Right renal cortex interstitium (tissue), 3 donors: ENCODE measurements at regions not wholly inside any gene's neighbourhood (a gene's known extent, or its start where the extent isn't known, plus 50 kb on each side); places are given as distances from the start of the nearest gene placed in this dataset.
A peak's percentile ranks its signal among the peaks of the same experiment; 100 is the strongest.
"Not testable (repeated sequence)": the region's sequence is repeated elsewhere in the genome, so short reads cannot be mapped to it uniquely, and the experiment has no call there.

ENCODE experiments used
- DNase-seq, 3 donors: peaks; one replicate each; pipeline ENCODE4 v3.0.0-alpha.2; 2013; ENCODE audit warnings: low read depth in 3 of 3, low spot score in 2 of 3

DNA sequence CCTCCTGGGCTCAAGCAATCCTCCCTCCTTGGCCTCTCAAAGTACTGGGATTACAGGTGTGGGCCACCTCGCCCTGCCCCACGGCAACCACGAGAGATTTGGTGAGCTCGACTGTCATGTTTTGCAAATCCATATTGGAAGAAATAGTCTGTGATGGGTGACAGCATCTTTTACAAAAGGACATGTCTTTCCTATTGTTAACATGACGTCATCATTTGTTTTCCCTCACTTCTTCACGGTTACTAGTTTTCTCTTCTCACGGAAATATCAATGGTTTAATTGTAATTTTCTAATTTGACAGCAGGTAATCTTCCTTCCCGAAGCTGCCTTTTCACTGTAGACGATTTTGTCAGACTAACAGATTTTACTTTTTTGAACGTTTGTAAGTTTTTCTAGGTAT is 110.8 kb upstream of the GREM2 start:
- no peak for DNase-seq

- no peak for DNase-seq
Observed at GRCh38 chr1:240720976-240721375, 109.0 kb upstream of the GREM2 start.

GRCh38 chr1:240719953-240720700 is 108.2 kb upstream of the GREM2 start:
- no peak for DNase-seq

DNA sequence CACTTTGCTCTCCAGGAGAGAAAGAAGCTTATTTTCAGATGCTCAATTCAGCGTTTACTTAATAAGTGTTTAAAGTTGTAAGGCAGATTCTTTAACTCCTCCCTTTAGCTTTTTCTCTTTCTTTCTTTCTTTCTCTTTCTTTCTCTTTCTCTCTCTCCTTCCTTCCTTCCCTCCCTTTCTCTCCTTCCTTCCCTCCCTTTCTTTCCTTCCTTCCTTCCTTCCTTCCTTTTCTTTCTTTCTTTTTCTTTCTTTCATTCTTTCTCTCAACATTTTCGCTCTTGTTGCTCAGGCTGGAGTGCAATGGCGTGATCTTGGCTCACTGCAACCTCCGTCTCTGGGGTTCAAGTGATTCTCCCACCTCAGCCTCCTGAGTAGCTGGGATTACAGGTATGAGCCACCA is 104.6 kb upstream of the GREM2 start:
- DNase-seq, result not testable (repeated sequence)

GRCh38 chr1:240714568-240715292 is 102.8 kb upstream of the GREM2 start:
- no peak for DNase-seq

GRCh38 chr1:240712014-240712731 is 100.2 kb upstream of the GREM2 start:
- DNase-seq, result no peak

DNA sequence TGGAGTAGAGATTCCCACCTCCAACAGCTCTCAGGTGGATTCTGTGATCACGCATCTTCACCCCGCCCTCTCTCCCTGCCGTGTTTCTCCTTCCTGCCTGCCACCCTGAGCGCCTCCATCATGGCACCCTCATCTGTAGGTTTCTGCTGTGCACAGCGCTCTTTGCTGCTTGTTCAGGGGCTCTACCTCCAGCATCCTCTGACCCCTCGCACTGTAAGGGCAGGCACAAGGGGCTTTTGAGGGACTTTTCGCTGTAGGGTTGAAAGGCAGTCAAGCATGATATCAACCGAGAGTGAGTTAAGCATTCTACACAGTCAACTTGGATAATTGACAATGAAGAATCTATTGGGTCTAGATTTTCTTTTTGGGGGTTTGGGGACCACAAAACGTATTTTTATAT is 99.1 kb upstream of the GREM2 start:
- no peak for DNase-seq

DNA sequence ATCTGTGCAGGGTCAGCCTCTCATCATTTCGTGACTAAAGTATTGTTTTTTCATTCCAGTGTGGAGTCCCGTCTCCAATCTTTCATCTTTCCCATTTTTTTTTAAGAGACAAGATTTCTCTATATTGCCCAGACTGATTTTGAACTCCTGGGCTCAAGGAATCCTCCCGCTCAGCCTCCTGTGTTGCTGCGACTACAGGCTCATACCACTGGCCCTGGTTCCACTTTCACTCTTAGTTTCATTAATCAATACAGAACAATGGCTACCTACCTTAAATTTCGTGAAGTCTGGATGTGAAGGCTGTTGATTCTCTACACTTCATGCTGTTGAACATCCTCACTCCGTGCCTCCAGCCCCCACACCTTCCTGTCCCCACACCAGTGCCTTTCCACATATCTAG is 97.7 kb upstream of the GREM2 start:
- DNase-seq, result no peak

DNA sequence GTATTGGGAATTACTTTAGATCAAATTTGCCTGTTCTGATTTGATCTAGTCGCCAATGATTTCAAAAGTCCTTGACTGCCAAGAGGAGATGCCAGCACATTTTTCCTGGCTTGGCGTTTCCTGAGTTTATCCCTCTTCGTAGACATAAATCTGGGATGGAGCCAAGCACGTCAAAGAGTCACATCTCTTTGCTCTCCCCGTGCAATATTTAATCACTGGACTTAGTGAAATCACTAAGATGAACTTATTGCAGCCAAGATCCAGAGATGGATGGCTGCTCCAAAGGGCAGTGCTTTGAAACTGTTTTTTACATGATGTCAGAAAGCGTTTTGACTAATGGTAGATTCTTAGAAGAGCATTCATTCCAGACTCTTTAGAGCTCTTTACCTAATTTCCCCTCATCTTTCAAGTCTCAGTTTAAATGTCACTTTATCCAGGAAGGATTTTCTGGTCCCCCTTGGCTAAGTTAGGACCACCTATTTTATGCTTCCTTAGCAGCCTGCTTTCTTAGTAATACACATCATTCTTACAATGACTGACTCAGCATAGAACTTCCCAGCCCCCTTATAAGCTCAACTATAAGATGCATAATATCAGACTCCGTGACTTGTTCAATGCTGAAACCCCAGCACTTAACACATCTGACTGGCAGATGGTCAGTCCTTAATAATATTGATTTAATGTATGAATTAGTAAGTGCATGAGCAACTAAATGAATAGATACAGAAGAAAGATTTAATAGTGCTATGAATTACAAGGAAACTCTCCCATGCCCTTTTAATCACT is 94.4 kb upstream of the GREM2 start:
- no peak for DNase-seq

DNA sequence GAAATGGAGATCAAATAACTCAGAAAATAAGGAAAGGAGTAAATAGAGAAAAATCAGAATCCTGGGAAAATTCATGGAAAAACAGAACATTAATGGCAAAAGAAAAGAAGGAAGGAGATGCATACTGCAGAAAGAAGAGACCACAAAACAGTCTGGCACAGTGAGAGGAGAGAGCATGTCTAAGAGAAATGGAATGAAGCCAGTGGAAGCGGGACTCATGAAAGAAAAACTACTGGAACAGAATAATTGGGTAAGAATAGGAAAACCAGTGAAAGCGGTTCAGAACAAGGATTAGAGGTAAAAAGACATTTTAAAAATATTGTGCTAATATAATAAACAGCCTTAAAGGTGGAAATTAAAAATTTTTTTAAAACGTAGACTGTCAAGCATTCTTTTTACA is 93.6 kb upstream of the GREM2 start:
- no peak for DNase-seq

DNA sequence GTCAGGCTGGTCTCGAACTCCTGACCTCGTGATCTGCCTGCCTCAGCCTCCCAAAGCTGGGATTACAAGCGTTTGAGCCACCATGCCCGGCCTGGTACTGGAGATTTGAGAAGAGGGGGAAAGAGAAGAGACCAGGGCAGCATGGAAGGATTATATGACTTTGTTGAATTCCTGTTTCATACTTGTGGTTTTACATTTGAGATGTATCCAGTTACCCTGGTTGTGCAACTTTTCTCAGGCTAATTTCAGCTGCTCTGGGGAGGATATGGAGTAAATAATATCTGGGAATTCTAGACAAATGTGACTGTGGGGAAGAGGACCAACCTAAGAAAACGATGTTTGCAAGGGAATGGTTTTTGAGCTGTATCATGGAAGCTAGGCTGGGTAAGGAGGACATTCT is 89.5 kb upstream of the GREM2 start:
- DNase-seq, result no peak

DNA sequence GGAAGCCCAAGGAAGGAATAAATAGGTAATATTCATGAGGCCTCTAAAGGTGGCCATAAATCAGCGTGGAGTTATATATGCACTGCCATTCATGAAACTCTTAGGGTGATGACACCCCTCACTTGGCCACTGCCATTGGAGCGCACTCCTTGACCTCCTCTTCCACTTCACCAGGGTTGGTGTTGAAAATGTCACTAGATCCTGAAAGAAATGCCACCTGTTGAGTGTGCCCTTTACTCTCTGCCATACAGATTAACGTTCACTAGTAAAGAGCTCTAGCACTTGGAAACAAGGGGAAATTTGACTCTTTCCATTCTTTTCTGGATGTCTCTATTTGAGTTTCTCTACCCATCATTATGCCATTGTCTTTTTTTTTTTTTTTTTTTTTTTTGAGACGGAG is 83.5 kb upstream of the GREM2 start:
- DNase-seq, result no peak

- no peak for DNase-seq
Observed at GRCh38 chr1:240693844-240694243, 81.9 kb upstream of the GREM2 start.

GRCh38 chr1:240693036-240693435 is 81.1 kb upstream of the GREM2 start:
- DNase-seq, result no peak

GRCh38 chr1:240691909-240692705 is 80.2 kb upstream of the GREM2 start:
- DNase-seq, result peak in 2 of 3 donors; percentile 17 to 26

DNA sequence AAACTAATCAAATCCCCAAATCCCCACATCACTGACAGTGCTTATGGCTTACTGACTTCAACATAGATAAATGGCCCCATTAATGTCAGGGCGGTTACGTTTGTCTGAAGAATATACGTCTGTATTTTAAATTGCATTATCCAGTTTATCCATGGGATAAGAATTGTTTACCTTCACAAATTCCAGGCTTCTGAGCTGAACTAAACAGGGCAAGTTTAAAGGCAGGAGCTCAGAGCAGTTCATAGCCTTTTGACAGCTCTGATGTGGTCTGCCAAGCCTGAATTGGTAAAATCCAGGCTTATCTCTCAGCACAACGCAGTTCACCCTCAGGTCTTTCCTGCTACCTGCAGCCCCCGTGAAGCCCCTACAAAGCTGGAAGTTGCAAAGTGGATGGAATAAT is 79.5 kb upstream of the GREM2 start:
- DNase-seq, result no peak

DNA sequence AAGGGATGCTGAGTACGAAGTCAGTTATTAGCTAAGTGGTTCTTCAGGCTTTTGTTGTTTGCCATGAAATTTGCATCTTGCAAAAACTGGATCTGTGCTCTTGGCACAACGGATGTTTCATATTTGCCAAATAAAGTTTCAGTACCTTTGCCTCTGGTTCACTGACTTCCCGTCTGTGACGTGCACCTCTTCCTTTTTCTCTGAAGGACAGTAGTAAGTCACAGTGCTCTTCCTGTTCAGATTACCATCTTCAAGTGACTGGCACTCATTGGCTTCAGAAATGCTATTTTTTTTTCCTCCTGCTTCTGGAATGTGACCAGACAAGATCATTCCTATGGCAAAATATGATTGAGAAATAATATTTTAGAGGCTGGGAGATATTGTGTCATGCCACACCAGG is 75.9 kb upstream of the GREM2 start:
- no peak for DNase-seq

- DNase-seq, result no peak
Observed at GRCh38 chr1:240683576-240683975, 71.6 kb upstream of the GREM2 start.

- no peak for DNase-seq
Observed at GRCh38 chr1:240682859-240683242, 70.9 kb upstream of the GREM2 start.

DNA sequence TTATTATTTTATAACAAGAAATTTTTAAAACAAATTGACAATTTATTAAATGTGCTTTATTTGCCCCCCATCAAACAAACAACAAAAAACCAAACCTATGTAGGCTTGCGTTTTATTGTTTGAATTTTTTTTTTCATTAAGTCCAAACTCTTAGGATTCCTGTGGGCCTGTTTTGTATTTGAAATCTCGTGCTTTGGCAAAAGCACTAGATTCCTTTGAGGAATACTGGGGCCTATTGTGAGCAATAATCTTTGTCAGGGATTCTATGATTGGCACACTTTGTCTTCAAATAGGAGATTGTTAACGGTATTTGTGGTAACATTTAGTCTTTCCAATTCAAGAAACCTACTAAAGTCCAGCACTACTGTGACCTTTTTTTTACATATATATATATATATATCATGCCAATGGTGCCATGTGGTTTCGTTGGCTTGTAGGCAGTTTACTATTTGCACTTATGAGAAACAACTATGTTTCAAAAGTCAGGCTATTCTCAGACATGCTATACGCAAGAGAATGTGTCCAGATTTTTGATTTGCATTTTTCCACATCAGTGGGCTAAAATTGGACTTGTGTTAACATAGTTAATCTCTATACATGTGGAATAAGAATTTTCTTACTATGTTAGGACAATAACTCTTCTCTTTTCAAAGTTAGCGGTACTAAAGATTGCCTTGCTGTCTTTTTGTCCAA is 70.4 kb upstream of the GREM2 start:
- DNase-seq, result no peak
